Loucy (cell line): ENCODE measurements at regions not wholly inside any gene's neighbourhood (a gene's known extent, or its start where the extent isn't known, plus 50 kb on each side); places are given as distances from the start of the nearest gene placed in this dataset.

Source experiments
- H2AFZ ChIP-seq: fragments of 200-600 bp; sonication (generic); 2 replicates; pipeline ENCODE4 v1.6.0; 2016; ENCODE audit warnings: antibody characterized with exemption, mild to moderate bottlenecking, low read length, moderate library complexity
- H3F3A ChIP-seq: fragments of 200-600 bp; 2 replicates; pipeline ENCODE4 v1.6.0; 2016; ENCODE audit warnings: antibody characterized with exemption, low read depth, mild to moderate bottlenecking
- H3K27me3 ChIP-seq: fragments of 200-600 bp; sonication (generic); 2 replicates; pipeline ENCODE4 v1.6.1; 2014; ENCODE audit warnings: low read length, mild to moderate bottlenecking; ENCODE audit not compliant: insufficient read depth, poor library complexity, severe bottlenecking
- H3K36me3 ChIP-seq: fragments of 200-600 bp; sonication (generic); 2 replicates; pipeline ENCODE4 v1.6.1; 2016; ENCODE audit warnings: low read length; ENCODE audit not compliant: insufficient read depth
- H3K4me1 ChIP-seq: fragments of 200-600 bp; sonication (generic); 2 replicates; pipeline ENCODE4 v1.5.1; 2014; ENCODE audit warnings: low read length, mild to moderate bottlenecking; ENCODE audit not compliant: insufficient read depth, poor library complexity, severe bottlenecking
- H3K4me2 ChIP-seq: fragments of 200-600 bp; sonication (generic); 2 replicates; pipeline ENCODE4 v1.6.0; 2014; ENCODE audit warnings: antibody characterized with exemption, low read length, low read depth, mild to moderate bottlenecking; ENCODE audit not compliant: poor library complexity, severe bottlenecking
- H3K4me3 ChIP-seq: fragments of 200-600 bp; sonication (generic); 2 replicates; pipeline ENCODE4 v1.5.1; 2014; ENCODE audit warnings: low read length, mild to moderate bottlenecking, mixed read lengths; ENCODE audit not compliant: poor library complexity, severe bottlenecking
- H3K79me2 ChIP-seq: fragments of 200-600 bp; sonication (generic); 2 replicates; pipeline ENCODE4 v1.6.1; 2014; ENCODE audit warnings: low read length; ENCODE audit not compliant: insufficient read depth
- H3K9ac ChIP-seq: fragments of 200-600 bp; sonication (generic); 2 replicates; pipeline ENCODE4 v1.6.0; 2014; ENCODE audit warnings: mild to moderate bottlenecking, low read depth, low read length, moderate library complexity; ENCODE audit not compliant: poor library complexity, severe bottlenecking
- H3K9me2 ChIP-seq: fragments of 200-600 bp; sonication (generic); replicated peaks from 2 replicates; pipeline ENCODE4 v1.6.1; 2016; ENCODE audit warnings: low read depth, low read length, mixed read lengths
- H3K9me3 ChIP-seq: fragments of 200-600 bp; sonication (generic); 2 replicates; pipeline ENCODE4 v1.6.1; 2014; ENCODE audit warnings: mild to moderate bottlenecking, antibody characterized with exemption, low read length, low read depth; ENCODE audit not compliant: insufficient read depth
- H4K20me1 ChIP-seq: fragments of 200-600 bp; sonication (generic); 2 replicates; pipeline ENCODE4 v1.6.0; 2014; ENCODE audit warnings: antibody characterized with exemption, low read length, mild to moderate bottlenecking; ENCODE audit not compliant: insufficient read depth, poor library complexity, severe bottlenecking
- CTCF ChIP-seq: fragments of 200-600 bp; sonication (generic); conservative IDR thresholded peaks from 2 replicates; pipeline ENCODE4 v1.5.1; 2014; ENCODE audit warnings: mild to moderate bottlenecking, antibody characterized with exemption, low read length
- EZH2phosphoT487 ChIP-seq: fragments of 200-600 bp; IDR thresholded peaks from 2 replicates; pipeline ENCODE4 v1.6.1; 2018; ENCODE audit warnings: antibody characterized with exemption, mild to moderate bottlenecking, moderate library complexity, borderline replicate concordance

- Histone ChIP-seq H3K4me2 (no peak overlapping the region), H3K27me3 (no peaks in the 10 kb centered on the region), H3K9me3 (no peaks in the 10 kb centered on the region), H3K4me3 (no peak overlapping the region), H2AFZ (no peak overlapping the region), H3K4me1 (no peaks in the 10 kb centered on the region), H3K9ac (no peak overlapping the region), H3K9me2 (no peaks in the 10 kb centered on the region), H4K20me1 (no peaks in the 10 kb centered on the region), H3K36me3 (no peaks in the 10 kb centered on the region), H3F3A (no peaks in the 10 kb centered on the region), H3K79me2 (no peaks in the 10 kb centered on the region)
- TF ChIP-seq EZH2phosphoT487 (no peak), CTCF (no peak)
Measured at GRCh38 chr10:4686644-4686996, 139.4 kb upstream of the AKR1E2 start.

- Histone ChIP-seq H3K9ac (no peak overlapping the region), H4K20me1 (no peaks in the 10 kb centered on the region), H3K9me3 (no peaks in the 10 kb centered on the region), H2AFZ (no peak overlapping the region), H3K4me1 (no peaks in the 10 kb centered on the region), H3K9me2 (no peaks in the 10 kb centered on the region), H3K36me3 (no peaks in the 10 kb centered on the region), H3K27me3 (no peaks in the 10 kb centered on the region), H3K79me2 (no peaks in the 10 kb centered on the region), H3K4me3 (no peak overlapping the region), H3F3A (no peaks in the 10 kb centered on the region), H3K4me2 (no peak overlapping the region)
- TF ChIP-seq EZH2phosphoT487, result no peak
- TF ChIP-seq CTCF, result no peak
Measured at GRCh38 chr10:4685904-4686643, 139.9 kb upstream of the AKR1E2 start.

- H3K4me2 ChIP-seq, result no peak overlapping the region
- H2AFZ ChIP-seq, result no peak overlapping the region
- no peaks in the 10 kb centered on the region for H3K4me1 ChIP-seq
Measured at GRCh38 chr10:4685491-4685890, 140.5 kb upstream of the AKR1E2 start.

More at GRCh38 chr10:4685491-4685890, 140.5 kb upstream of the AKR1E2 start:
- H3F3A ChIP-seq, result no peaks in the 10 kb centered on the region
- no peaks in the 10 kb centered on the region for H3K27me3 ChIP-seq
- no peaks in the 10 kb centered on the region for H4K20me1 ChIP-seq
- H3K79me2 ChIP-seq, result no peaks in the 10 kb centered on the region
- no peaks in the 10 kb centered on the region for H3K9me3 ChIP-seq
- TF ChIP-seq CTCF (no peak), EZH2phosphoT487 (no peak)
- no peak overlapping the region for H3K4me3 ChIP-seq
- no peaks in the 10 kb centered on the region for H3K9me2 ChIP-seq
- no peaks in the 10 kb centered on the region for H3K36me3 ChIP-seq
- no peak overlapping the region for H3K9ac ChIP-seq
